HepG2 (cell line): ENCODE measurements at regions not wholly inside any gene's neighbourhood (a gene's known extent, or its start where the extent isn't known, plus 50 kb on each side); places are given as distances from the start of the nearest gene placed in this dataset.

Experiments
- CHCHD3 ChIP-seq: sonication (generic); formaldehyde crosslinking; IDR thresholded peaks from 2 replicates; pipeline ENCODE4 v1.8.0; 2022; ENCODE audit warnings: mild to moderate bottlenecking, missing genetic modification reagents, moderate library complexity
- CREM ChIP-seq, 2 experiments: sonication (generic) in 1 of 2; formaldehyde crosslinking in 1 of 2; IDR thresholded peaks; 2 replicates each; pipeline versions ENCODE4 v1.4.0 to v1.6.1; 2016 to 2020; ENCODE audit warnings: antibody characterized with exemption in 1 of 2, mild to moderate bottlenecking in 1 of 2, missing genetic modification reagents in 1 of 2
- MAFK ChIP-seq, 2 experiments: IDR thresholded peaks in 1 of 2; conservative IDR thresholded peaks in 1 of 2; 2 replicates each; pipeline ENCODE4 v1.6.1; 2011; ENCODE audit warnings: improper control_type of control experiment in 2 of 2, low read length in 2 of 2
- MIER2 ChIP-seq: IDR thresholded peaks from 2 replicates; pipeline ENCODE4 v1.6.1; 2016; ENCODE audit warnings: missing biosample characterization, missing genetic modification reagents
- NFYB ChIP-seq: sonication (generic); formaldehyde crosslinking; IDR thresholded peaks from 2 replicates; pipeline ENCODE4 v1.4.0; 2020; ENCODE audit warnings: missing genetic modification reagents
- ZNF292 ChIP-seq: sonication (generic); formaldehyde crosslinking; IDR thresholded peaks from 2 replicates; pipeline ENCODE4 v1.8.1; 2022; ENCODE audit warnings: mild to moderate bottlenecking, low read depth, missing genetic modification reagents, borderline replicate concordance
- ZNF451 ChIP-seq: sonication (generic); formaldehyde crosslinking; IDR thresholded peaks from 2 replicates; pipeline ENCODE4 v1.5.0; 2020; ENCODE audit warnings: mild to moderate bottlenecking, missing genetic modification reagents
- ZNF816 ChIP-seq: sonication (generic); formaldehyde crosslinking; IDR thresholded peaks from 2 replicates; pipeline ENCODE4 v1.8.0; 2022; ENCODE audit warnings: missing genetic modification reagents, mild to moderate bottlenecking, borderline replicate concordance
- ZSCAN31 ChIP-seq: sonication (generic); formaldehyde crosslinking; IDR thresholded peaks from 2 replicates; pipeline ENCODE4 v1.5.0; 2020; ENCODE audit warnings: low read depth, mild to moderate bottlenecking, missing genetic modification reagents
- TF ChIP-seq, protein P1 (sequence below): sonication (generic); formaldehyde crosslinking; IDR thresholded peaks from 2 replicates; pipeline ENCODE4 v1.4.0; 2020; ENCODE audit warnings: missing genetic modification reagents, borderline replicate concordance
- TF ChIP-seq, protein P2 (sequence below): IDR thresholded peaks from 2 replicates; pipeline ENCODE4 v1.6.1; 2012; ENCODE audit warnings: low read length, improper control_type of control experiment
- TF ChIP-seq, protein P3 (sequence below): sonication (generic); formaldehyde crosslinking; IDR thresholded peaks from one replicate; pipeline ENCODE4 v1.5.1; 2020; ENCODE audit warnings: mild to moderate bottlenecking, missing genetic modification reagents; ENCODE audit errors: not compliant biosample characterization

GRCh38 chr9:106400950-106401349 lies 462.0 kb upstream of the ZNF462 start (continued):
- TF ChIP-seq MAFK (conservative IDR thresholded peaks at IDR 0.05 in 1 of 2, IDR thresholded peaks at IDR 0.05 in 1 of 2; ENCODE audit: low read length in 2 of 2) = no peak
- peak; percentile 93 for TF ChIP-seq MIER2 (CRISPR knock-in tag)
- TF ChIP-seq, protein P1, sequence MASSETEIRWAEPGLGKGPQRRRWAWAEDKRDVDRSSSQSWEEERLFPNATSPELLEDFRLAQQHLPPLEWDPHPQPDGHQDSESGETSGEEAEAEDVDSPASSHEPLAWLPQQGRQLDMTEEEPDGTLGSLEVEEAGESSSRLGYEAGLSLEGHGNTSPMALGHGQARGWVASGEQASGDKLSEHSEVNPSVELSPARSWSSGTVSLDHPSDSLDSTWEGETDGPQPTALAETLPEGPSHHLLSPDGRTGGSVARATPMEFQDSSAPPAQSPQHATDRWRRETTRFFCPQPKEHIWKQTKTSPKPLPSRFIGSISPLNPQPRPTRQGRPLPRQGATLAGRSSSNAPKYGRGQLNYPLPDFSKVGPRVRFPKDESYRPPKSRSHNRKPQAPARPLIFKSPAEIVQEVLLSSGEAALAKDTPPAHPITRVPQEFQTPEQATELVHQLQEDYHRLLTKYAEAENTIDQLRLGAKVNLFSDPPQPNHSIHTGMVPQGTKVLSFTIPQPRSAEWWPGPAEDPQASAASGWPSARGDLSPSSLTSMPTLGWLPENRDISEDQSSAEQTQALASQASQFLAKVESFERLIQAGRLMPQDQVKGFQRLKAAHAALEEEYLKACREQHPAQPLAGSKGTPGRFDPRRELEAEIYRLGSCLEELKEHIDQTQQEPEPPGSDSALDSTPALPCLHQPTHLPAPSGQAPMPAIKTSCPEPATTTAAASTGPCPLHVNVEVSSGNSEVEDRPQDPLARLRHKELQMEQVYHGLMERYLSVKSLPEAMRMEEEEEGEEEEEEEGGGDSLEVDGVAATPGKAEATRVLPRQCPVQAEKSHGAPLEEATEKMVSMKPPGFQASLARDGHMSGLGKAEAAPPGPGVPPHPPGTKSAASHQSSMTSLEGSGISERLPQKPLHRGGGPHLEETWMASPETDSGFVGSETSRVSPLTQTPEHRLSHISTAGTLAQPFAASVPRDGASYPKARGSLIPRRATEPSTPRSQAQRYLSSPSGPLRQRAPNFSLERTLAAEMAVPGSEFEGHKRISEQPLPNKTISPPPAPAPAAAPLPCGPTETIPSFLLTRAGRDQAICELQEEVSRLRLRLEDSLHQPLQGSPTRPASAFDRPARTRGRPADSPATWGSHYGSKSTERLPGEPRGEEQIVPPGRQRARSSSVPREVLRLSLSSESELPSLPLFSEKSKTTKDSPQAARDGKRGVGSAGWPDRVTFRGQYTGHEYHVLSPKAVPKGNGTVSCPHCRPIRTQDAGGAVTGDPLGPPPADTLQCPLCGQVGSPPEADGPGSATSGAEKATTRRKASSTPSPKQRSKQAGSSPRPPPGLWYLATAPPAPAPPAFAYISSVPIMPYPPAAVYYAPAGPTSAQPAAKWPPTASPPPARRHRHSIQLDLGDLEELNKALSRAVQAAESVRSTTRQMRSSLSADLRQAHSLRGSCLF (CRISPR knock-in tag) = no peak
- TF ChIP-seq, protein P2, sequence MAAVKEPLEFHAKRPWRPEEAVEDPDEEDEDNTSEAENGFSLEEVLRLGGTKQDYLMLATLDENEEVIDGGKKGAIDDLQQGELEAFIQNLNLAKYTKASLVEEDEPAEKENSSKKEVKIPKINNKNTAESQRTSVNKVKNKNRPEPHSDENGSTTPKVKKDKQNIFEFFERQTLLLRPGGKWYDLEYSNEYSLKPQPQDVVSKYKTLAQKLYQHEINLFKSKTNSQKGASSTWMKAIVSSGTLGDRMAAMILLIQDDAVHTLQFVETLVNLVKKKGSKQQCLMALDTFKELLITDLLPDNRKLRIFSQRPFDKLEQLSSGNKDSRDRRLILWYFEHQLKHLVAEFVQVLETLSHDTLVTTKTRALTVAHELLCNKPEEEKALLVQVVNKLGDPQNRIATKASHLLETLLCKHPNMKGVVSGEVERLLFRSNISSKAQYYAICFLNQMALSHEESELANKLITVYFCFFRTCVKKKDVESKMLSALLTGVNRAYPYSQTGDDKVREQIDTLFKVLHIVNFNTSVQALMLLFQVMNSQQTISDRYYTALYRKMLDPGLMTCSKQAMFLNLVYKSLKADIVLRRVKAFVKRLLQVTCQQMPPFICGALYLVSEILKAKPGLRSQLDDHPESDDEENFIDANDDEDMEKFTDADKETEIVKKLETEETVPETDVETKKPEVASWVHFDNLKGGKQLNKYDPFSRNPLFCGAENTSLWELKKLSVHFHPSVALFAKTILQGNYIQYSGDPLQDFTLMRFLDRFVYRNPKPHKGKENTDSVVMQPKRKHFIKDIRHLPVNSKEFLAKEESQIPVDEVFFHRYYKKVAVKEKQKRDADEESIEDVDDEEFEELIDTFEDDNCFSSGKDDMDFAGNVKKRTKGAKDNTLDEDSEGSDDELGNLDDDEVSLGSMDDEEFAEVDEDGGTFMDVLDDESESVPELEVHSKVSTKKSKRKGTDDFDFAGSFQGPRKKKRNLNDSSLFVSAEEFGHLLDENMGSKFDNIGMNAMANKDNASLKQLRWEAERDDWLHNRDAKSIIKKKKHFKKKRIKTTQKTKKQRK = no peak
- no peak for TF ChIP-seq ZNF292 (CRISPR knock-in tag)
- TF ChIP-seq ZSCAN31 (CRISPR knock-in tag) = no peak
- TF ChIP-seq CHCHD3 (CRISPR knock-in tag) = no peak
- TF ChIP-seq CREM (IDR thresholded peaks at IDR 0.05) = 0 out of 2 replicates have a peak, but pooled peaks have one; percentile 23
- TF ChIP-seq CREM (CRISPR knock-in tag; IDR thresholded peaks at IDR 0.05) = no peak
- no peak for TF ChIP-seq NFYB
- no peak for TF ChIP-seq ZNF816
- TF ChIP-seq ZNF451 (CRISPR knock-in tag) = no peak
- TF ChIP-seq, protein P3, sequence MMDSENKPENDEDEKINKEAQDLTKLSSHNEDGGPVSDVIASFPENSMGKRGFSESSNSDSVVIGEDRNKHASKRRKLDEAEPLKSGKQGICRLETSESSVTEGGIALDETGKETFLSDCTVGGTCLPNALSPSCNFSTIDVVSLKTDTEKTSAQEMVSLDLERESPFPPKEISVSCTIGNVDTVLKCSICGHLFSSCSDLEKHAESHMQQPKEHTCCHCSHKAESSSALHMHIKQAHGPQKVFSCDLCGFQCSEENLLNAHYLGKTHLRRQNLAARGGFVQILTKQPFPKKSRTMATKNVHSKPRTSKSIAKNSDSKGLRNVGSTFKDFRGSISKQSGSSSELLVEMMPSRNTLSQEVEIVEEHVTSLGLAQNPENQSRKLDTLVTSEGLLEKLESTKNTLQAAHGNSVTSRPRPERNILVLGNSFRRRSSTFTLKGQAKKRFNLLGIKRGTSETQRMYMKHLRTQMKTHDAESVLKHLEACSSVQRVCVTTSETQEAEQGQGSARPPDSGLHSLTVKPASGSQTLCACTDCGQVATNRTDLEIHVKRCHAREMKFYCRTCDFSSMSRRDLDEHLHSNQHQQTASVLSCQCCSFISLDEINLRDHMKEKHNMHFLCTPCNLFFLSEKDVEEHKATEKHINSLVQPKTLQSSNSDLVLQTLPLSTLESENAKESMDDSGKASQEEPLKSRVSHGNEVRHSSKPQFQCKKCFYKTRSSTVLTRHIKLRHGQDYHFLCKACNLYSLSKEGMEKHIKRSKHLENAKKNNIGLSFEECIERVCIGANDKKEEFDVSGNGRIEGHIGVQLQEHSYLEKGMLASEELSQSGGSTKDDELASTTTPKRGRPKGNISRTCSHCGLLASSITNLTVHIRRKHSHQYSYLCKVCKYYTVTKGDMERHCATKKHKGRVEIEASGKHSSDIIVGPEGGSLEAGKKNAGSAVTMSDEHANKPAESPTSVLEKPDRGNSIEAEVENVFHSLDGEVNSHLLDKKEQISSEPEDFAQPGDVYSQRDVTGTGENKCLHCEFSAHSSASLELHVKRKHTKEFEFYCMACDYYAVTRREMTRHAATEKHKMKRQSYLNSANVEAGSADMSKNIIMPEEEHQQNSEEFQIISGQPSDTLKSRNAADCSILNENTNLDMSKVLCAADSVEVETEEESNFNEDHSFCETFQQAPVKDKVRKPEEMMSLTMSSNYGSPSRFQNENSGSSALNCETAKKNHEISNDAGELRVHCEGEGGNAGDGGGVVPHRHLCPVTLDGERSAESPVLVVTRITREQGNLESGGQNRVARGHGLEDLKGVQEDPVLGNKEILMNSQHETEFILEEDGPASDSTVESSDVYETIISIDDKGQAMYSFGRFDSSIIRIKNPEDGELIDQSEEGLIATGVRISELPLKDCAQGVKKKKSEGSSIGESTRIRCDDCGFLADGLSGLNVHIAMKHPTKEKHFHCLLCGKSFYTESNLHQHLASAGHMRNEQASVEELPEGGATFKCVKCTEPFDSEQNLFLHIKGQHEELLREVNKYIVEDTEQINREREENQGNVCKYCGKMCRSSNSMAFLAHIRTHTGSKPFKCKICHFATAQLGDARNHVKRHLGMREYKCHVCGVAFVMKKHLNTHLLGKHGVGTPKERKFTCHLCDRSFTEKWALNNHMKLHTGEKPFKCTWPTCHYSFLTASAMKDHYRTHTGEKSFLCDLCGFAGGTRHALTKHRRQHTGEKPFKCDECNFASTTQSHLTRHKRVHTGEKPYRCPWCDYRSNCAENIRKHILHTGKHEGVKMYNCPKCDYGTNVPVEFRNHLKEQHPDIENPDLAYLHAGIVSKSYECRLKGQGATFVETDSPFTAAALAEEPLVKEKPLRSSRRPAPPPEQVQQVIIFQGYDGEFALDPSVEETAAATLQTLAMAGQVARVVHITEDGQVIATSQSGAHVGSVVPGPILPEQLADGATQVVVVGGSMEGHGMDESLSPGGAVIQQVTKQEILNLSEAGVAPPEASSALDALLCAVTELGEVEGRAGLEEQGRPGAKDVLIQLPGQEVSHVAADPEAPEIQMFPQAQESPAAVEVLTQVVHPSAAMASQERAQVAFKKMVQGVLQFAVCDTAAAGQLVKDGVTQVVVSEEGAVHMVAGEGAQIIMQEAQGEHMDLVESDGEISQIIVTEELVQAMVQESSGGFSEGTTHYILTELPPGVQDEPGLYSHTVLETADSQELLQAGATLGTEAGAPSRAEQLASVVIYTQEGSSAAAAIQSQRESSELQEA (CRISPR knock-in tag) = no peak
